Stimulated activated CD4-positive, alpha-beta T cell treated with anti-CD3 and anti-CD28 coated beads, Interleukin-12 subunit alpha, Interleukin-12 subunit beta, amount 100 ng/mL, for 48 hours (primary cell): ENCODE measurements at regions not wholly inside any gene's neighbourhood (a gene's known extent, or its start where the extent isn't known, plus 50 kb on each side); places are given as distances from the start of the nearest gene placed in this dataset.

Experiments used
- DNase-seq, 3 donors: peaks; one replicate each; pipeline ENCODE4 v3.0.0-alpha.2; 2020; ENCODE audit warnings: low read depth in 2 of 3, low spot score in 1 of 3

- DNase-seq = peak; percentile 17 to 26 (median 26)
Observed at GRCh38 chr14:75333606-75334548, 55.2 kb downstream of the FOS start.

- DNase-seq = no peak
Observed at GRCh38 chr14:75334549-75335051, 56.0 kb downstream of the FOS start.

GRCh38 chr14:75335571-75335970 lies 56.9 kb downstream of the FOS start:
- no peak for DNase-seq

- no peak for DNase-seq
Observed at GRCh38 chr14:75338398-75338797, 59.8 kb downstream of the FOS start.

GRCh38 chr14:75339059-75339458 lies 60.4 kb downstream of the FOS start:
- no peak for DNase-seq

- DNase-seq = no peak
Observed at GRCh38 chr14:75340921-75341320, 62.3 kb downstream of the FOS start.

- no peak for DNase-seq
Observed at GRCh38 chr14:75341620-75342019, 63.0 kb downstream of the FOS start.

- no peak for DNase-seq
Observed at GRCh38 chr14:75342762-75343599, 64.4 kb downstream of the FOS start.

GRCh38 chr14:75343911-75344310 lies 65.3 kb downstream of the FOS start:
- no peak for DNase-seq

- no peak for DNase-seq
Observed at GRCh38 chr14:75344411-75344810, 65.8 kb downstream of the FOS start.

GRCh38 chr14:75350505-75351060 lies 72.0 kb downstream of the FOS start:
- no peak for DNase-seq

- DNase-seq = no peak
Observed at GRCh38 chr14:75359098-75359497, 68.7 kb upstream of the JDP2 start.

GRCh38 chr14:75361041-75361440 lies 66.8 kb upstream of the JDP2 start:
- no peak for DNase-seq

- no peak for DNase-seq
Observed at GRCh38 chr14:75361751-75362433, 65.9 kb upstream of the JDP2 start.

- DNase-seq = no peak
Observed at GRCh38 chr14:75363130-75363529, 64.7 kb upstream of the JDP2 start.

GRCh38 chr14:75363570-75364227 lies 64.1 kb upstream of the JDP2 start:
- DNase-seq = no peak

GRCh38 chr14:75365116-75365515 lies 62.7 kb upstream of the JDP2 start:
- no peak for DNase-seq

GRCh38 chr14:75366963-75367362 lies 60.9 kb upstream of the JDP2 start:
- no peak for DNase-seq

GRCh38 chr14:75368333-75368732 lies 59.5 kb upstream of the JDP2 start:
- no peak for DNase-seq

GRCh38 chr14:75369506-75369905 lies 58.3 kb upstream of the JDP2 start:
- DNase-seq = no peak
